GM18867 (cell line): ENCODE measurements at regions not wholly inside any gene's neighbourhood (a gene's known extent, or its start where the extent isn't known, plus 50 kb on each side); places are given as distances from the start of the nearest gene placed in this dataset.

Source experiments
- ATAC-seq: cut with Tn5 transposase; IDR thresholded peaks from one replicate; pipeline ENCODE4 v1.9.1; 2021; ENCODE audit warnings: mild to moderate bottlenecking, moderate library complexity; ENCODE audit not compliant: unreplicated experiment

DNA sequence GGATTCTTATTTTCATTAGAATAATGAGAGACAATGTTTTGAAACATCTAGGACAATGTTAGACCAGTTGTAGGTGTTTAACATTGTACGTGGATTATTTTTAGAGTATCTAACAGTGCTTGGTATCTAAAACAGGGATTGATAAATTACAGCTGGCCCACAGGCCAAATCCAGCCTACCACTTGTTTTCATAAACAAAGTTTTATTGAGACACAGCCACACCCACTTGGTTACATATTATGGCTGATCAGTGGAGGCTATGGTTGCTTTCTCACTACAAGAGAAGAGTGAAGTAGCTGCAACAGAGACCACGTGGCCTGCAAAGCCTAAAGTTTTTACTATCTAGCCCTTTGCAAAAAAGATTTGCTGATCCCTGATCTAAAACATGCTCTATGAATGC is 223.1 kb upstream of the CTNNB1 start:
- ATAC-seq, result no peak

DNA sequence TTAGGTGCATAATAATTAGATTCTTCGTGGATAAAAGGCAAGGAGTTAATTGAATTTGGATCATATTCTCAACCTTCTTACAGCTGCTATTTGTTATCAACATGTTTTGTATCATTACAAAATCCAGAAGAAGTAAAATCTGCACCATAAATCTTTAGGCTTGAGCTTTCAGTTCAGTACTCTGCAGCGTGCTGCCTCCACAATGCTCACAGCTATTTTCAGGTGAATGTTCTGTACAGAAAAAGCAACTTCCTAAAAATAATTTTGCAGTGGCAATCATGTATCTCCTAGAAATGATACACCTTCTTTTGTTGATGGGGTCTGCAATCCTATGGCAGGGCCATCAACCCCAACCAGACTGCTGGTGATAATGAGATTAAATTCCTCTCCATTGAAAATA is 220.9 kb upstream of the CTNNB1 start:
- no peak for ATAC-seq

- ATAC-seq, result no peak
Observed at GRCh38 chr3:40979962-40980361, 219.3 kb upstream of the CTNNB1 start.

DNA sequence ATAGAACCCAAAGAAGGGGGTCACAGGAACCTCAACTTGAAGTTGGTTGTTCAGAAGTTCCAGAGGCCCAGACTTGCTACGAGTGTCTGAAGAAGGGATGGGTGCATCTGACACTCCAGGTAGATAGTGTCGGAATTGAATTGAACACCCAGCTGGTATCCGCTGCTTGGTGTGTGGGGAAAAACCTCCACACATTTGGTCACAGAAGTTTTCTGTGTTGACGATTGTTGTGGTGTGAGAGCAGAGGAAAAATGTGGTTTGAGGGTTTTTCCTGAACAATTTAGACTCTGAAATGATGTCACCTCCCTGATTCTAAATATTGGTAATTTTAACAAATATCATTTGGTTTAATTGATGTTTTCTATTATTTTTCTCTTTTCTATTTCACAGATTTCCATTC is 218.8 kb upstream of the CTNNB1 start:
- no peak for ATAC-seq

- no peak for ATAC-seq
Observed at GRCh38 chr3:40985195-40985594, 214.1 kb upstream of the CTNNB1 start.

GRCh38 chr3:40988468-40988867 is 210.8 kb upstream of the CTNNB1 start:
- no peak for ATAC-seq

DNA sequence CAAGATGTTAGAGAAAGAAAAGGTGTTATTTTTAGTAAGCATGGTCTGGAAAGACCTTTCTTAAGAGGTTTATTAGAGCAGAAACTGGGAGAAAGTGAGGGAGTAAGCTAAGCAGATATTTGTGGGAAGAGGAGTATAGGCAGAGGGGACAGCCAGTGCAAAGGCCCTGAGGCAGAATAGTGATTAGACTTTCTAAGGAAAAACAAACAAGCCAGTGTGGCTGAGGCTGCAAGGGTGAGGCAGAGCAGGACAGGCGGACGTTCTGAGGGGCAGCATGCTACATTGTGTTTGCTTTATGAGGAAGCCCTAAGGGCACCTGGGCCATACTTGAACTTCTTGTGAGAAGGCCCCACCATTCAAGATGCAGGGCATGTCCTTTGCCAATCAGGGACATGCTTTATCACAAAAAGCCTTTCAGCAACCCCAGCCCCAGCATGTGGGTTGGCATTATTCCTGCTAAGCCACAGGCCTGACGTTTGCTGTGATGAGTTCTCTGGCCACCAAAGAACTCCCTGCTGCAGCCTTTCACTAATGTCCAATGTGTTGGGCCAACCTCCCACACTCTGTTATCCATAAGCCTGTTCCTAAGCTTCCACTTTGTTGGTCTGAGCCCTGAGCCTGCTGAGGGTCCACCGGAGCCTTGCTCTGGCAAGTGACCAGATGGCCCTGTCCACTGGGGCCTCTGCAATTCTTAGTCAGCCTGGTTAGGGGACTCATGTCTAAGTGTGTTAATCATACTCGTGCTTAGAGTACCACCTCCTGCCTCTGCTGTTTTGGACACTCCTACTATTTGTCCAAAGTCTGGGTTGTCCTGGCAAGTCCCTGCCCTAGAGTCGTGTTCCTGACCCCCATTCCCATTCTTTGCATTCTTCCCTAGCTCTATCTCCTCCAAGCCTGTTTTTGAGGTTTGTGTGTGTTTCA is 209.9 kb upstream of the CTNNB1 start:
- no peak for ATAC-seq

DNA sequence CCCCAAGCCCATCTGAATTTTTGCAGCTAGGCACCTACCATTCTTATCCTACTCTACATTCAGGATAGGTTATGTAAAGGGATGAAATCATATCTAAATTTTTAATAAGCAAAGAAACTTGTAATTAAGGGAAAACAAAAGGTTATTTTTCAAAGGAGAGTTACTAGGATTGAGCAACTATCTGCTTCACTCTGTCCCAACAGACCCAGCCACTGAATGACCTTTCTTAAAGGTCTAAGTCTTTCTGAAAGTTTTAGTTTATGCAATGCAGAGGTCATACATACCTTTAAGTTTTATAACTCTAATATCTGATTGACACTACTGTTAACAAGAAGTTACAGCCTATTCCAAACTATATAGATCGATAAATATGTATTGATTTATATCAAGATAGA is 209.2 kb upstream of the CTNNB1 start:
- ATAC-seq, result no peak

- no peak for ATAC-seq
Observed at GRCh38 chr3:40992023-40992422, 207.3 kb upstream of the CTNNB1 start.

DNA sequence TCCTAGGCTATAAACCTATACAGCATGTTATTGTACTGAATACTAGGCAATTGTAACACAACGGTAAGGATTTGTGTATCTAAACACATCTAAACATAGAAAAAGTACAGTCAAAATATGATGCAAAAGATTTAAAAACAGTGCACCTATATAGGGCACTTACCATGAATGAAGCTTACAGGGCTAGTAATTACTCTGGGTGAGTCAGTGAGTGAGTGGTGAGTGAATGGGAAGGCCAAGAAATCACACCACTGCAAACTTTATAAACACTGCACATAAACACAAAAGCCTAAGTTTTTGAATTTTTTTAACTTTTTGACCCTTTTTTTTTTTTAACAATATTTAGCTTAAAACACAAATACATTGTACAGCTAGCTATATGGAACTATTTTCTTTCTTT is 204.7 kb upstream of the CTNNB1 start:
- no peak for ATAC-seq

DNA sequence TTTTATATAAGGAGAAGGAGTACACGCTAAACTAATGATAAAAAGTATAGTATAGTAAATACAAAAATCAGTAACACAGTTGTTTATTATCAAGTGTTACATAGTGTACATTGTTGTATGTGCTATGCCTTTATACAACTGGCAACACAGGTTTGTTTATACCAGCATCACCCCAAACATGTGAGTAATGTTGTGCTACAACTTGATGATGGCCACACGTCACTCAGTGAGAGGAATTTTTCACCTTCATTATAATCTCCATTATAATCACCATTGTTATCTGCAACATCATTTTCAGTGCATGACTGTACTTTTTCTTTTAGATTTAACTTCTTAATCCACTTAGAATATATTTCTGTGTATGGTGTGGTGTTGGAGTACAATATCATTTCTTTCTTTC is 204.0 kb upstream of the CTNNB1 start:
- no peak for ATAC-seq

- ATAC-seq, result no peak
Observed at GRCh38 chr3:40996382-40996781, 202.9 kb upstream of the CTNNB1 start.

DNA sequence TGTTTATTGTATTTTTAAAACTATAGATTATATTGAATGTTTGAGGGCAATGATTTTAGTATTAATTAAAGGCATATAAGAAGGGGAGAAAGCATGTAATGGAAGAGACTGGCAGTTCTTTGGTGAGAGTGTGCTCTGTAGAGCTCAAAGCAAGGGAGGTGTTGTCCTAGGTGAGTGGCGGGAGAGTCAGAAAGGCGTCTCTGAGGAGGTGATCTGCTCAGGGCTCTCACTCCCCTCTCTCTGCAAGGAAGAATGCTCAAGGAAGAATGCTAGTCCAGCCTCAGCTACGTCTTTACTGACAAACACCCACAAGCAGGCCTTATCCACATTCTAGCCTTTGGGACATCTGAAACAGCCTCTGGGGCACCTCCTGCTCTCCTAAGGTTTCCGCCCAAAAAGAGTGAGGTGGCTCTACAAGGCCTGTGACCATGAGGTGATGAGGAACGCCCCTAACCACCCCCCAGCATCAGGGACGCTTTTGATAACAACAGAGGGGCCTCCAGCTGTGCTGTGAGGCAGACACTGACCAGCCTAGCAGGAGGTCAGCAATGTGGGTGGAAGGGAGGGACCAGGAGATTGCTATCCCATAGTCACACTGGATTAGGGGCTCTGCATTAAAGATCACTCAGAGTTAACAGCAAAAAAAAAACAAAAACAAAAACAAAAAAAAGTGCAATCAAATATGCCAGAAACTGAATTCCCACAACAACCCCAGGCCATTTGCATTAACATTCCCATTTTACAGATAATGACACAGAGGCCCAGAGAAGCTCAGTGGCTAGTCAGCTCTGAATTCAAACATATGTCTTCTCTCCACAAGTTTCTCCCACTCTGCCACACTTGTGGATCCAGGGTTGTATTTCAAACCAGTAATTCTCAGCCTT is 202.2 kb upstream of the CTNNB1 start:
- ATAC-seq, result no peak

DNA sequence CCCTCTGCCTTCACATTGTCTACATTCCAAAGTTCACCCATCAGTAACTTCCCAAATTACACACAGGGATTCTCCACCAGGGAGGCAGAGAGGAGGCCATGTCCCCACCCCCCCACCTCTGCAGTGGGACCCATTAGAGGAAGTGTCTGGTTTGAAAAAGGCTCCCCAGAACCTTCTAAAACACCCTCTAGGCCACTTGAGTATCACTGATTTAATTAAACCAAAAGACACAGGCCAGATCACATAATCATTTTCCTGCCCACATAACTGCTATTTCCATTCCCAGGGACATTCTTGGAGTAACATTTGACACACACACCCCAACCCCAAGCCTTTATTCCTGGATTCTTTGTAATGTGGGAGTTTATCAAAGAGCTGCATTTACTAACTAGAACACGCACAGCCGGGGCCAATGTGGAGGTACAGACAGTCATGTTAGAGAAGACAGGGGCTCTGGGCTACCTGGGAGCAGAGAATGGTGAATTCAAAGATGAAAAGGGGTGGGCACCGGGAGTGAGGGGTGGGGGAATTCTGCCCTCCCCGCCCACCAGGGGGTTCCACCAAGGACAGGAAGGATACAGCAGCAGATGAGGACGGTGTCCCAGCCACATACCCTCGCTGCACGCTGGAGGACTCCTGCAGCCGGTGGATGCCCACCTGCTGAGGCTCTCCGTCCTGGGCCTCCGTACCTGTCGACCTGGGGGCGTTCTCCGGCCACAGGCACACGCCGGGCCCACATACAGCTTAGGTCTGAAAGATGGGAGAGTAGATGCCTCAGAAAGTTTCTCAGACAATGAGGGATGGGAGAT is 201.4 kb upstream of the CTNNB1 start:
- ATAC-seq, result no peak

GRCh38 chr3:40999682-41000081 is 199.6 kb upstream of the CTNNB1 start:
- no peak for ATAC-seq

DNA sequence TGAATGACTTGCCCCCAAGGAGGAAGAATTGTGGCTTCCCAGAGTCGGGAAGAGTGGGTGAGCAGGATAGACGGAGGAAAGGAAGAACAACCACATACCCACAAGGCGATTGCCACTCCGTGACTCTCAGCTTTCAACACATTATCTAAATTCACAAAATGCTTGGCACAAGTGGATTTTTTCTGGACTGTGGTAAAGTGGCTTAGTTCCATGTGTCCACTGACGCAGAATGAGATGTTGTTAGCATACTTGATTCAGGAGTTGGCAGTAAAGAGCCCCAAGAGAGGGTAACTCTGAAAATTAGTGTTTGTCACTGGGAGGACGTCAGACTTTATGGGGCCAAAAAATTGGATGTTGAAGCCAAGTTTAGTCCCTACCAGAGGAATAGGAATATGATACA is 198.8 kb upstream of the CTNNB1 start:
- ATAC-seq, result no peak

GRCh38 chr3:41001556-41001955 is 197.7 kb upstream of the CTNNB1 start:
- no peak for ATAC-seq

DNA sequence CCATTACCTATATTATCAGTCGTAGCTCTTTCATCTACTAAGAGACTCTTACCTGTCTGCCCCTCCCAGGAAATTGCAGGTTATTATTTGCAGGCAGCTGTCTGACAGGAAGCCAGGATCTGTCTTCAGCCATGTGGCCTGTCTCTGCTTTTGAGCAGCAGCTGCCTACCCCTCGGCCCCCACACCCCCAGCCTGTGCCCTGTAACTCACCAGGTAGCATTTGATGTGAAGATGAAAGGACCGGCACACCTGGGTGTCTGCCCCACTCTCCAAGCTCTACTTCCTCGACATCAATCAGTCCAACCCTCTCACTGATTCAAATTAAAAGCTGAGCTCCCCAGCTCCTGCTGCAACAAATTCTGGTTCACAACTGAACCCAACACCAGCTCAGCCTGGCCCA is 197.2 kb upstream of the CTNNB1 start:
- no peak for ATAC-seq

DNA sequence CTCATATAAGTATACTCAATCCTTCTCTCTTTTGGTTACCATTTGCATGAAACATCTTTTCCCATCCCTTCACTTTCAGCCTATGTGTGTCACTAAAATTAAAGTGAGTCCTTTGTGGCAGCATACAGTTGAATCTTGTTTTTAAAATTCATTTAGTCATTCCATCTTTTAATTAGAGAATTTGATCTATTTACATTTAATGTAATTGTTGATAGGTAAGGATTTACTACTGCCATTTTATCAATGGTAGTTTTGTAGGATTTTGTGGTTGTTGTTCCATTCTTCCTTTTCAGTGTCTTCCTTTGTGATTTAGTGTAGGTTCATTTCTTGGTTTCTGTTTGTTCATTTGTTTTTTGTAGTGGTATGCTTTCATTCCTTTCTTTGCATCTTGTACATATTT is 191.9 kb upstream of the CTNNB1 start:
- ATAC-seq, result no peak

GRCh38 chr3:41011854-41012253 is 187.5 kb upstream of the CTNNB1 start:
- no peak for ATAC-seq

GRCh38 chr3:41018855-41019254 is 180.4 kb upstream of the CTNNB1 start:
- ATAC-seq, result no peak
